ENCODE measurements at regions not wholly inside any gene's neighbourhood (a gene's known extent, or its start where the extent isn't known, plus 50 kb on each side); places are given as distances from the start of the nearest gene placed in this dataset.

DNA sequence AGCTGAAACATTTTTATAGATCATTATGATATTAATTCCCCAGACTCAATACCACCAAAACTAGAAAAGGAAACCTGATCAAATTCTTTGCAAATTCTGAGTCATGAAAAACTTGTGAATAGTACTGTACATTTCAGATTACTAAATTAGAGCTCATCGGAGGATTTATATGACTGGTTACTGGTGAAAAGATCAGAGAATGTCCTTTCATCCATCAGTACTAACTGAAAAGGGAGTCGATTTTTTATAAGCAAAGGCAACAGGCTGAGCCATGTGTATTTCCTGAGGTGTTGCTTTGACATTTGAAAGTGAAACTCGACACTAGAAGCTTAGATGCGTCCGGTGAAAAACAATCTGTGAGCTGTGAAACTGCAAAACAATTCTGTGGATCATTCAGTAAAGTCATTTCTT lies 155.7 kb downstream of the TNFSF18 start:
- DNase-seq, result no peak

DNA sequence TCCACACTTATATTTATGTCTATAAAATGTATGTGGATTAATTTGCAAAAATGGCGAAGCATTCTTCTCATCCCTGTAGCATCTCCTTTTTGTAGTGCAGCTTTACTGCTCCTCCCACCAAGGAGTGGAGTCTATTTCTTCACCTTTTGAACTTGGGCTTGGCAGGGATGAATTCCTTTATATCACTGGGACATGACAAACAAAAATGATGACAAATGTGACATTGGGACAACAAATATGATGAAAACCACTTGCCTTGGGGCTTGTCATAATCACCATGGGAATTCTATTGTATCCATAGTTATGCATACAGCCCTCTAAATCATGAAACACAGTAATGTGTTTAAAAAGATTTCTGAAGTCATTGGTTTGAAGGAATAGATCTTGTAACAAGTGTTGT lies 155.0 kb downstream of the TNFSF18 start:
- DNase-seq, result no peak

DNA sequence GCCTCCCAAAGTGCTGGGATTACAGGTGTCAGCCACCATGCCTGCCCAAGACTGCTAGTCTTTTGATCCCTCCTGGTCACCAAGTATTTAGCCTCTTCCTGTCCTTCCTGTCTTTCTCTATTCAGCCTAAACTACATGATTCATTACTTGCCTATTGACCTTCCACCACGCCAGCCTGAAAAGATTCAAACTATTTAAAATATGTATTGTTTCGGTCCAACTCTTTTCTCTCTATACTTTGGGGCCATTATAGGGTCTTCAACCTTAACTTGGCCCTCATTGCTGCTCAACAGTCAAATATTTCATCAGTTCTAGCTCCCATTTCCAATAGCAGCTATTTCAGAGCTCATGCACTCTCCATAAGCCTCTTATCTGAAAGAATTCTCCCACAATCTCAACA lies 153.0 kb downstream of the TNFSF18 start:
- DNase-seq, result no peak

- DNase-seq, result no peak
These were observed 151.9 kb downstream of the TNFSF18 start for GRCh38 chr1:172898866-172899265.

- DNase-seq, result no peak
These were observed 150.3 kb downstream of the TNFSF18 start for GRCh38 chr1:172900376-172900997.

DNA sequence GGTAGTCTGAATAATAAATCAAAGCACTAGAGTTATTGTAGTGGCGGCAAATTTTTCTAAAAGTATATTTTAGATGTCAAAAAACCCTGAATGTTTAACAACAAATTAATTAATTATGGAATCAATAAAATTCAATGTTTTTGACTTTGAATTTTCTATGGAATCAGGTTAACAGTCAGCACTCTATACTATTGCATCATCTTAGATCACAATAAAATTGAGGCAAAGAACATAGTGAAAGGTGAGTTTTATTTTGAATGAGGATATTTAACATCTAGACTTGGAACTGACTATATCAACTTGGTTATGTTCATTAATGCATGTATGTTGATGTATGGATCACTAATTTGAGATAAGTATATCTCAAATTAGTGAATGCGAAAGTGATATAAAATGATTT lies 148.5 kb downstream of the TNFSF18 start:
- DNase-seq, result no peak

- no peak for DNase-seq
These were observed 147.8 kb downstream of the TNFSF18 start for GRCh38 chr1:172902861-172903381.

DNA sequence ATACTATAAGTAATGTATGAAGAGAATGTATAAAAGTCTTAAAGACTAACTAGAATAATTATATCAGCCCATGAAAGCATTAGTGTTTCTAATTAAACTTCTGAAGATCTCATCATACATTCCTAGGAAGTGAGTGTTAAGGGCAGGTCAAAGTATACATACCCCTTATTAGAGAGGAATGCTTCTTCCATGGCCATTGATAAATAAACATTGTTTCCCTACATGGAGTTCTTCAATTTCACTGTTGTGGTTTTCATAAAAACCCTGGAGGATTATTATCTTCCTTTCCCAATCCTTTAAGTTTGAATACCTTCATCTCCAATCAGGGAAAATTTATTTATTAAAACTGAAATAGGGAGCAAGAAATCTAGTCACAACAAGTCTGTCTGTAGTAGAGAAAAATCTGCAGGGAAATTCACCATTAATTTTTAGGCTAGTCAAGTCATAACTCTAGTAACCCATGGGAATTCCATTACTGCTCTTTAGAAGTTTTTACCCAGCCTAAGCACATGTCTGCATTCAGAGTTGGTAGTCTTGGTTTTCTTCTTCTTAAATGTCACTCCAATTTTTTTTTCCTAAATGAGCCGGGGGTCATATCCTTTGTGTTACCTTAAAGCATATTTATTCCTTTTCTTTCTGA lies 147.0 kb downstream of the TNFSF18 start:
- no peak for DNase-seq

DNA sequence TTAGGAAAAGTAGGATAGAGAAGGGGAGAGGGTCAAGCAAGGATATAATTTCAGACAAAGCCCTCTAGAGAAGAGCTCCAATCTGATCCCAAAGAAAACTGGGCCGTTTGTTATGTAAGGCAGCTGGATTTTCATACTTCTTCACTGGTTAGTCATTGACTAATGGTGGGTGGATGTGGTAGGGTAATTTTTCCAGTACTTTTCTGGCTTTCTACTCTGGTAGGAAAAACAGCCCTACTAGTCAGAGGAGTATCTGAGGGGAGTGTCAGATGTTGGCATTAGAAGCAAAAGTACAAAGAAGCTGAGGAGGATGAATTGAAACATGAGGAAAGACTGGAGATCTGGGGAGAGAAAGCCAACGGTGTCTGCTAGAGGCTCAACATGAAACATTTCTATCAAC lies 145.3 kb downstream of the TNFSF18 start:
- no peak for DNase-seq

DNA sequence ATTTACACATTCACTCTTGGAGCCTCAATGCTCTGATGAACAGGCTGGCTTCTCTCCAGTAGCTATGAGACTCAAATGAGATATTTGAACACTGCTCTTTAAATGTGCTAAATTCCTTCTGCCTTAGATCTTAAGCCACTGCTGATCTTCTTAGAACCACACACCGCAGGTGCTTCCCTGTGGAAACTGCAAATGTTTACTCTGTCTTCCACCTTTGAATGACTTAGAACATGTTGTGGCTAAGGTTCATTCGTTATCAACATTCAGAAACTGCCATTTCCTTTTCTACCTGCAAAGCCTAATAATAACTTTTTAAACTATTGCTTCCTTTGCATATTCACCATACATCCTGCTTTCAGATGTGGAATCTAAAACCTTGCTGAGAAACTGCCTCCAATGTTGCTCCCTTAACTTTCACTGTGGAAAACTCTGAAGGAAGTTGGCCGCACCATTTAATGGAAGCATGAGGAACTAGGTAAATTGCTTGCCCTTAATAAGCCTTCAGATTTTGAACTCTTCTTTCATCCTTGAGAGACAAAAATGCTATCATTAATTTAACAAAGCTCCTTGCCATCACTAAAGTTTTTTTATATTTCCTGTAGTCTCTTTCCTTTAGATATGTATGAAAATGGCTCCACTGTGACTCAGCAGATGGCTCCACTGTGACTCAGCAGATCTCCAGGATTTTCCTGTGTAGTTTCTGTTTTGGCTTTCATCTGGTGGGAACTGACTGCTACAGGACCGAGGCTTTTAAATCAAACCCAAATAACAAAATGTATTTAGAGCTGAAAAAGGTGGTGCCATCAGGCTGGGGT lies 143.8 kb downstream of the TNFSF18 start:
- DNase-seq, result no peak

GRCh38 chr1:172907834-172908326 lies 142.9 kb downstream of the TNFSF18 start:
- DNase-seq, result no peak

- DNase-seq, result no peak
These were observed 141.0 kb downstream of the TNFSF18 start for GRCh38 chr1:172909606-172910326.

DNA sequence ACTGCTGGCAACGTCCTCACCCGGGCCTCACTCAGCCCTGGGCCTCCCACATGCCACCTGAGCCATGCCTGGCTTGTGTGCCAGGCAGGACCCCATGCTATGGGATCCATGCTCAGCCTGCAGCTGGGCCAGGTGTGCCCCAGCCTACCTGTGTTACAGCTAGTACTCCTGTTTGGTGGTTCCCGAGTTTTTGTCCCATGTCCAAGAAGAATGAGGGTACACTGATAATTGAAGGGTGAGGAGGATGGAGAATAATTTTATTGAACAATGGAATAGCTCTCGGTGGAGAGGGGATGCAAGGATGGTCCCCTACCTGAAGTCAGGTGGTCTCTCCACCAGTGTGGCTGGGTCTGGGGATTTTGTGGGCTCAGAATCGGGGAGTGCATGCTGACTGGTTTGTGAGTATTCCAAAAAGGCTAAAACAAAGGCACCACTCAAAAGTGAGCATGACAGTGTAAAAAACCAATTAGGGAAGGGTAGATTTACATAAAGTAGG lies 137.9 kb downstream of the TNFSF18 start:
- DNase-seq, result no peak

GRCh38 chr1:172914501-172915144 lies 136.1 kb downstream of the TNFSF18 start:
- no peak for DNase-seq

DNA sequence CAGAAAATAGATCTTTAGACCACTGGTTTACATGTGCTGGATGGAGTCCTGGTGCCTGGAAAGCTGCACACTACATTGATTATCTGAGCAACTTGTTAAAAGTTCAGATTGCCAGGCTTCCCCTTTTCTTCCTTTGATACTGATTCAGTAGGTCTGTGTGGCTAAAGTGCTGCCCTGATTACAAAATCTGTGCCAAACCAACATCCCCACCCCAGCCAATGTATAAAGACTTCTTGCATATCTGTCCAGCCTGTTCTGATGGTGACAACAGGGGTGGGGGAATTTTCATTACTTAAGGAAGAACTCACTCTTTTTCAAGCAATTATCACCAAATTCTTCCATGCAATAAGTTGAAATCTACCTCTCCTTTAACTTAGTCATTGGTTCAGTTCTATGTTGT lies 135.5 kb downstream of the TNFSF18 start:
- DNase-seq, result no peak

DNA sequence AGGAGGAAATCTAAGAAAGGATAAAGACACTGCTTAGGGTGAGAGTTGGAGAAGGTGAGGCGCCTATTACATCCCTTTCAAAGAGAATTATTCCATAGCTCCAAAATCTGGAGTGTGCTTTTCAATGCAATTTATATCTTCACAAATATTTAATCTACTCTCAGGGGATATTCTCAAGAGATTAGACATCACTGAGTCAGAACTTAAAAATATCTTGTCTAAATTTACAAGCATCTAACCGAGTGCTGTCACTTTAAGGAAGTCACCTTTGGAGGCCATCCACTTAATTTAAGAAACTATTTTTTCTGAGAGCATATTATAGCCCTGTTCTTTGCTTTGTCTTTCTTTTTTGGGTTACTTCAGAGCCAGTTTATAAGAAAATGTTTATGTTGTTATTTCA lies 134.6 kb downstream of the TNFSF18 start:
- no peak for DNase-seq

DNA sequence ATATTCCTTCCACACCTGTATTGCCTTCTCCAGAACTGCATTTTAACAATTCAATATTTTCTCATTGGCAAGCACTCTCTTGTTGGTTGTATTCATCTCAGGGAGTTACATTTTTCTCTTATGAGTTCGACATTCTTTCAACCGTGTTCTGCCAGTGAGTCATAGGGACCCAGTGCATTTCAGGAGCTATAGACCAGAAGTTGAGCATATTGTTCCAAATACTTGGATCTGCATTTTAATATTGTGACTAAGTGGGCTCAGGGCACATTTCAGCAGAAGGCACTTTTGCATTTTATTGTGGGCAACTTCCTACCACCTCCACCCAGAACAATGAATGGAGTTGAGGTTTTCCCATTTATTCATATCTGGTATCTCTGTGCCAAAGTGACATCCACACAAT lies 132.8 kb downstream of the TNFSF18 start:
- no peak for DNase-seq

DNA sequence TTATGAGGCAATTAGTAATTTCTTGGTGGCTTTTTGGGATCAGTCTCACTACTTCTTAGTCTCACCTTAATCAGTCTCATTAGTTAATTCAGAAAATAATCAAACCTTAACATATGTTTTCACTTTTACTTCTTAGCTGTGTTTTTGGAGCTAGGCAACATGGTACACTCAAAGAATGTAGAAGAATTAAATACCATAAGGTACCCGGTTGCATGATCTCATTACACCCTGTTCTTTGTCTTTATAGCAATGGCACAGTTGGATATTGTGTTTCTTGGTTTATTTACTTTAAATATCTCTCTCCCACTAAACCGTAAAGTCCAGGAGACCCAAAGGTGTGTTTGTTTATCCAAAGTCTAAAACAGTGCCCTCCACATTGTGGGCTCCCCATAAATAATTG lies 132.3 kb downstream of the TNFSF18 start:
- DNase-seq, result no peak

DNA sequence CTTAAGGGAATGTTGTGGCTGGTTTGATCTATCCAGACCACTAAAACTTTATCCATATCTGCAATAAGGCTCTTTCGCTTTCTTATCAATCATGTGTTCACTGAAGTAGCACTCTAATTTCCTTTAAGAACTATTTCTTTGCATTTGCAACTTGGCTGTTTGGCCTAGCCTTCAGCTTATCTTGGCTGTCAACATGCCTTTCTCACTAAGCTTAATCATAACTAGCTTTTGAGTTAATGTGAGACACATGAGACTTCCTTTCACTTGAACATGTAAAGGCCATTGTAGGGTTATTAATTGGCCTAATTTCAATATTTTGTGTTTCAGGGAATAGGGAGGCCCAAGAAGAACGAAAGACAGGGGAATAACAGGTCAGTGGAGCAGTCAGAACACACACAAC lies 124.7 kb downstream of the TNFSF18 start:
- DNase-seq, result no peak

GRCh38 chr1:172928412-172928811 lies 122.3 kb downstream of the TNFSF18 start:
- DNase-seq, result no peak

- DNase-seq, result no peak
These were observed 121.7 kb downstream of the TNFSF18 start for GRCh38 chr1:172929006-172929405.

DNA sequence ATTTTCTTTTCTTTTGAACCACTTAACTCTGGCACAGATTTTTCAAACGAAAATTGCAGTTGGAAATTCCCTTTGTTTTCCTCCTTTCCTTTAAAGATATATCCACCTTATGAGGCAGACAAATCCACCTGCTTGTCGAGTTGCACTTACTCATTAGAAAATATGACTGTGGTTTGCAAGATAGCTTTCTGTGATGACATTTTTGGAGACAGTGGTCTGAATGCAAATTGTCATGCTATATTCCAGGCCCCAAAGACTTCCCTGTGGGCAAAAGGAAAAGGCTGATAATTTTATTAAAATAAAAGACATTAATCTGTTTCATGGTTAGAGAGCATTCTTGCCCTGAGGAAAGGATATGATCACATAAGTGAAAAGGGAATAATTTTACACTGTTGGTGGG lies 120.6 kb downstream of the TNFSF18 start:
- DNase-seq, result no peak

All from activated CD8-positive, alpha-beta memory T cell treated with anti-CD3 and anti-CD28 coated beads, Interleukin-2, amount 50 U/mL, for 48 hours (primary cell).